GM23338 (cell line): ENCODE measurements at regions not wholly inside any gene's neighbourhood (a gene's known extent, or its start where the extent isn't known, plus 50 kb on each side); places are given as distances from the start of the nearest gene placed in this dataset.

Experiments
- ATAC-seq: fragments of 200-7000 bp; cut with Tn5 transposase; 3 replicates; pipeline ENCODE4 v1.9.1; 2020
- DNase-seq: peaks from one replicate; pipeline ENCODE4 v3.0.0-alpha.2; 2015; ENCODE audit warnings: low spot score
- H2AFZ ChIP-seq: fragments of 200-600 bp; sonication (generic); 2 replicates; pipeline ENCODE4 v1.8.0; 2016; ENCODE audit warnings: antibody characterized with exemption, mild to moderate bottlenecking, moderate library complexity
- H3F3A ChIP-seq: fragments of 200-600 bp; sonication (generic); replicated peaks from 2 replicates; pipeline ENCODE4 v1.8.0; 2017; ENCODE audit warnings: antibody characterized with exemption, mixed run types, low read depth
- H3K27ac ChIP-seq: fragments of 200-600 bp; sonication (generic); 2 replicates; pipeline ENCODE4 v1.6.1; 2016; ENCODE audit warnings: low read depth
- H3K27me3 ChIP-seq: fragments of 200-600 bp; sonication (generic); 2 replicates; pipeline ENCODE4 v1.8.0; 2016; ENCODE audit warnings: mild to moderate bottlenecking, mixed run types, moderate library complexity; ENCODE audit not compliant: insufficient read depth
- H3K36me3 ChIP-seq: fragments of 200-600 bp; sonication (generic); 2 replicates; pipeline ENCODE4 v1.8.0; 2016; ENCODE audit warnings: mild to moderate bottlenecking; ENCODE audit not compliant: insufficient read depth
- H3K4me1 ChIP-seq: fragments of 200-600 bp; sonication (generic); 2 replicates; pipeline ENCODE4 v1.8.0; 2016; ENCODE audit warnings: mild to moderate bottlenecking, moderate library complexity; ENCODE audit not compliant: insufficient read depth
- H3K4me2 ChIP-seq: fragments of 200-600 bp; sonication (generic); 2 replicates; pipeline ENCODE4 v1.7.1; 2017; ENCODE audit warnings: mixed run types
- H3K4me3 ChIP-seq: fragments of 200-600 bp; sonication (generic); 2 replicates; pipeline ENCODE4 v1.6.1; 2016; ENCODE audit warnings: mixed run types
- H3K79me2 ChIP-seq: fragments of 200-600 bp; sonication (generic); replicated peaks from 2 replicates; pipeline ENCODE4 v1.8.0; 2017; ENCODE audit warnings: mild to moderate bottlenecking; ENCODE audit not compliant: insufficient read depth
- H3K9me2 ChIP-seq: fragments of 200-600 bp; sonication (generic); 2 replicates; pipeline ENCODE4 v1.8.0; 2017; ENCODE audit not compliant: insufficient read depth
- H4K20me1 ChIP-seq: fragments of 200-600 bp; sonication (generic); replicated peaks from 2 replicates; pipeline ENCODE4 v1.8.0; 2017; ENCODE audit warnings: mild to moderate bottlenecking; ENCODE audit not compliant: insufficient read depth
- H3K27ac Mint-ChIP-seq: 2 replicates; pipeline ENCODE4 v1.8.0; 2020; ENCODE audit warnings: inconsistent platforms, mild to moderate bottlenecking, moderate library complexity, mixed read lengths
- H3K27me3 Mint-ChIP-seq: 3 replicates; pipeline ENCODE4 v1.8.0; 2022; ENCODE audit warnings: low read depth, mild to moderate bottlenecking, moderate library complexity, mixed read lengths, inconsistent platforms; ENCODE audit not compliant: insufficient read depth, poor library complexity
- H3K36me3 Mint-ChIP-seq: 3 replicates; pipeline ENCODE4 v1.8.0; 2021; ENCODE audit warnings: low read depth, mild to moderate bottlenecking, inconsistent platforms, moderate library complexity, mixed read lengths
- H3K4me1 Mint-ChIP-seq: 3 replicates; pipeline ENCODE4 v1.8.0; 2020; ENCODE audit warnings: mild to moderate bottlenecking, inconsistent platforms, mixed read lengths
- H3K4me3 Mint-ChIP-seq: 3 replicates; pipeline ENCODE4 v1.8.0; 2021; ENCODE audit warnings: moderate library complexity, mild to moderate bottlenecking, inconsistent platforms, mixed read lengths
- H3K9me3 Mint-ChIP-seq: 3 replicates; pipeline ENCODE4 v1.8.0; 2020; ENCODE audit warnings: moderate library complexity, mild to moderate bottlenecking, inconsistent platforms, mixed read lengths
- CREB1 ChIP-seq: fragments of 250-450 bp; sonication (Bioruptor Pico); IDR thresholded peaks from 2 replicates; pipeline ENCODE4 v1.5.0; 2020; ENCODE audit warnings: low read depth, mild to moderate bottlenecking, moderate library complexity
- EZH2phosphoT487 ChIP-seq: fragments of 200-600 bp; sonication (generic); IDR thresholded peaks from one replicate; pipeline ENCODE4 v1.8.1; 2018; ENCODE audit warnings: antibody characterized with exemption; ENCODE audit not compliant: unreplicated experiment
- JUNB ChIP-seq: IDR thresholded peaks from one replicate; pipeline ENCODE4 v1.6.1; 2016; ENCODE audit warnings: antibody characterized with exemption; ENCODE audit not compliant: unreplicated experiment
- NANOG ChIP-seq: IDR thresholded peaks from 2 replicates; pipeline ENCODE4 v1.6.1; 2016; ENCODE audit warnings: antibody characterized with exemption, borderline replicate concordance
- POLR2AphosphoS5 ChIP-seq: IDR thresholded peaks from 2 replicates; pipeline ENCODE4 v1.6.1; 2016; ENCODE audit warnings: antibody characterized with exemption, low read depth
- STAT1 ChIP-seq: IDR thresholded peaks from one replicate; pipeline ENCODE4 v1.6.1; 2016; ENCODE audit warnings: antibody characterized with exemption; ENCODE audit not compliant: unreplicated experiment
- ZNF114 ChIP-seq: fragments of 250-450 bp; sonication (Bioruptor Pico); IDR thresholded peaks from 2 replicates; pipeline ENCODE4 v1.5.0; 2020; ENCODE audit warnings: mild to moderate bottlenecking, moderate library complexity
- ZNF331 ChIP-seq: fragments of 250-450 bp; sonication (Bioruptor Pico); IDR thresholded peaks from 2 replicates; pipeline ENCODE4 v1.5.0; 2020; ENCODE audit warnings: low read depth, mild to moderate bottlenecking, moderate library complexity
- TF ChIP-seq, protein P1 (sequence below): IDR thresholded peaks from 2 replicates; pipeline ENCODE4 v1.6.1; 2016; ENCODE audit warnings: antibody characterized with exemption
- TF ChIP-seq, protein P2 (sequence below): IDR thresholded peaks from one replicate; pipeline ENCODE4 v1.6.1; 2018; ENCODE audit warnings: antibody characterized with exemption; ENCODE audit not compliant: unreplicated experiment
- TF ChIP-seq, protein P3 (sequence below), 2 experiments: fragments of 200-600 bp in 1 of 2; sonication (generic) in 1 of 2; conservative IDR thresholded peaks; 2 replicates each; pipeline versions ENCODE4 v1.5.1 to v1.6.1; 2016 to 2017; ENCODE audit warnings: antibody characterized with exemption in 2 of 2, low read depth in 2 of 2, mild to moderate bottlenecking in 2 of 2, moderate library complexity in 1 of 2

DNA sequence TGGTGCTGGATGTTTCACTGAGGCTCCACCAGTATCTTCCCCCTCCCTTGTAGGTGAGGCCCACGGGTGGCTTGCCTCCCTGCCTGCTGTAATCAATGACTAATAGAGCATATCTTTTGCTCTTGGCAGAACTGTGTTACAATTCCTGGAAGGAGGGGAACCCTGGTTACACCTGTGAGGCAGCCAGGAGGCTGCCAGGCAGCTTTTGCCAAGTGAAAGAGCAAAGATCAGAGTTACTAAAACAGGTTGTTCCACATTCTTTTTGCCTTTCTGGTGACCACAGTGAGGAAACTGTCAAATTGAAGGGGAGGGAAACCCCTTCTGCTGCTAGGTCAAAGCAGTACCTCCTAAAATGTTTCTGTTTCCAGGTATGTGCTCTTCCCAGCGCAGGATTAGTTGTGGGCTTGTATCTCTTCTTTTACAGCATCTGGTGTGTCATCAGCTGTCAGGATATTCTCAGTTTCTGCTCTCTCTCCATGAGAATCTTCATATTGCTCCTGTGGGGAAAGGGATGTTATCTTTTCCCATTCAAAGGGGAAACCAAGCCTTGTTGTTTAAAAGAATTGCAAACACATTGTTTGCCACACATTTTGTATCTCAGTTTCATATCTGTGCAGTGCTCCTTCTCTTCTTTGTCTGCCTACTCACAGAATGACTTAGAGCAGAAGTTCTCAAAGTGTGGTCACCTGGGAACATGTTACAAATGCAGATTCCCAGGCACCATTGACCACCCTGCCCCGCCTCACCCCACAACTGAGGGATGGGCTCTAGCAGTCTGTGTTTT, 137.4 kb upstream of the UMPS start:
- Histone ChIP-seq H3K4me2 (peak overlapping the region; percentile 56), H3K4me3 (0 out of 2 replicates have a peak overlapping the region, but pooled peaks have one; percentile 7), H3K36me3 (no peaks in the 10 kb centered on the region), H3K27me3 (peaks cover 5% of the 10 kb centered on the region), H3K4me1 (peaks cover 15% of the 10 kb centered on the region; the same call in 1 of the 2 replicates), H3K27ac (no peak overlapping the region), H3F3A (no peaks in the 10 kb centered on the region), H4K20me1 (no peaks in the 10 kb centered on the region), H3K79me2 (no peaks in the 10 kb centered on the region), H2AFZ (no peak overlapping the region), H3K9me2 (no peaks in the 10 kb centered on the region)
- DNase-seq = peak; percentile 72
- Mint-ChIP-seq H3K9me3 (no peaks in the 10 kb centered on the region), H3K27ac (0 out of 2 replicates have a peak overlapping the region, but pooled peaks have one; percentile 21), H3K4me1 (peaks cover 25% of the 10 kb centered on the region), H3K36me3 (no peaks in the 10 kb centered on the region), H3K4me3 (peak overlapping the region; percentile 10; the same call in 1 of the 3 replicates), H3K27me3 (peaks cover 7% of the 10 kb centered on the region)
- ATAC-seq = peak; percentile 87
- TF ChIP-seq EZH2phosphoT487 (no peak), POLR2AphosphoS5 (no peak), JUNB (no peak), NANOG (no peak), ZNF331 (no peak), ZNF114 (CRISPR knock-in tag) (no peak)
- TF ChIP-seq, protein P1, sequence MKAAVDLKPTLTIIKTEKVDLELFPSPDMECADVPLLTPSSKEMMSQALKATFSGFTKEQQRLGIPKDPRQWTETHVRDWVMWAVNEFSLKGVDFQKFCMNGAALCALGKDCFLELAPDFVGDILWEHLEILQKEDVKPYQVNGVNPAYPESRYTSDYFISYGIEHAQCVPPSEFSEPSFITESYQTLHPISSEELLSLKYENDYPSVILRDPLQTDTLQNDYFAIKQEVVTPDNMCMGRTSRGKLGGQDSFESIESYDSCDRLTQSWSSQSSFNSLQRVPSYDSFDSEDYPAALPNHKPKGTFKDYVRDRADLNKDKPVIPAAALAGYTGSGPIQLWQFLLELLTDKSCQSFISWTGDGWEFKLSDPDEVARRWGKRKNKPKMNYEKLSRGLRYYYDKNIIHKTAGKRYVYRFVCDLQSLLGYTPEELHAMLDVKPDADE = no peak
- TF ChIP-seq, protein P2, sequence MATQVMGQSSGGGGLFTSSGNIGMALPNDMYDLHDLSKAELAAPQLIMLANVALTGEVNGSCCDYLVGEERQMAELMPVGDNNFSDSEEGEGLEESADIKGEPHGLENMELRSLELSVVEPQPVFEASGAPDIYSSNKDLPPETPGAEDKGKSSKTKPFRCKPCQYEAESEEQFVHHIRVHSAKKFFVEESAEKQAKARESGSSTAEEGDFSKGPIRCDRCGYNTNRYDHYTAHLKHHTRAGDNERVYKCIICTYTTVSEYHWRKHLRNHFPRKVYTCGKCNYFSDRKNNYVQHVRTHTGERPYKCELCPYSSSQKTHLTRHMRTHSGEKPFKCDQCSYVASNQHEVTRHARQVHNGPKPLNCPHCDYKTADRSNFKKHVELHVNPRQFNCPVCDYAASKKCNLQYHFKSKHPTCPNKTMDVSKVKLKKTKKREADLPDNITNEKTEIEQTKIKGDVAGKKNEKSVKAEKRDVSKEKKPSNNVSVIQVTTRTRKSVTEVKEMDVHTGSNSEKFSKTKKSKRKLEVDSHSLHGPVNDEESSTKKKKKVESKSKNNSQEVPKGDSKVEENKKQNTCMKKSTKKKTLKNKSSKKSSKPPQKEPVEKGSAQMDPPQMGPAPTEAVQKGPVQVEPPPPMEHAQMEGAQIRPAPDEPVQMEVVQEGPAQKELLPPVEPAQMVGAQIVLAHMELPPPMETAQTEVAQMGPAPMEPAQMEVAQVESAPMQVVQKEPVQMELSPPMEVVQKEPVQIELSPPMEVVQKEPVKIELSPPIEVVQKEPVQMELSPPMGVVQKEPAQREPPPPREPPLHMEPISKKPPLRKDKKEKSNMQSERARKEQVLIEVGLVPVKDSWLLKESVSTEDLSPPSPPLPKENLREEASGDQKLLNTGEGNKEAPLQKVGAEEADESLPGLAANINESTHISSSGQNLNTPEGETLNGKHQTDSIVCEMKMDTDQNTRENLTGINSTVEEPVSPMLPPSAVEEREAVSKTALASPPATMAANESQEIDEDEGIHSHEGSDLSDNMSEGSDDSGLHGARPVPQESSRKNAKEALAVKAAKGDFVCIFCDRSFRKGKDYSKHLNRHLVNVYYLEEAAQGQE = no peak

GRCh38 chr3:124593442-124593829, 136.8 kb upstream of the UMPS start:
- ATAC-seq (peak; percentile 44), DNase-seq (peak; percentile 30)
- Histone ChIP-seq H2AFZ (no peak overlapping the region), H3K4me2 (peak overlapping the region; percentile 56), H3K27ac (no peak overlapping the region), H3K79me2 (no peaks in the 10 kb centered on the region), H3K36me3 (no peaks in the 10 kb centered on the region), H3K27me3 (no peaks in the 10 kb centered on the region), H3F3A (no peaks in the 10 kb centered on the region), H3K4me1 (peaks cover 15% of the 10 kb centered on the region; the same call in 1 of the 2 replicates), H4K20me1 (no peaks in the 10 kb centered on the region), H3K4me3 (no peak overlapping the region), H3K9me2 (no peaks in the 10 kb centered on the region)
- H3K4me1 Mint-ChIP-seq = peaks cover 22% of the 10 kb centered on the region
- H3K27ac Mint-ChIP-seq = 0 out of 2 replicates have a peak overlapping the region, but pooled peaks have one; percentile 21
- no peaks in the 10 kb centered on the region for H3K9me3 Mint-ChIP-seq
- no peaks in the 10 kb centered on the region for H3K36me3 Mint-ChIP-seq
- H3K27me3 Mint-ChIP-seq = peaks cover 7% of the 10 kb centered on the region
- peak overlapping the region; percentile 10; the same call in 1 of the 3 replicates for H3K4me3 Mint-ChIP-seq
- TF ChIP-seq, protein P1 = no peak
- TF ChIP-seq, protein P3, sequence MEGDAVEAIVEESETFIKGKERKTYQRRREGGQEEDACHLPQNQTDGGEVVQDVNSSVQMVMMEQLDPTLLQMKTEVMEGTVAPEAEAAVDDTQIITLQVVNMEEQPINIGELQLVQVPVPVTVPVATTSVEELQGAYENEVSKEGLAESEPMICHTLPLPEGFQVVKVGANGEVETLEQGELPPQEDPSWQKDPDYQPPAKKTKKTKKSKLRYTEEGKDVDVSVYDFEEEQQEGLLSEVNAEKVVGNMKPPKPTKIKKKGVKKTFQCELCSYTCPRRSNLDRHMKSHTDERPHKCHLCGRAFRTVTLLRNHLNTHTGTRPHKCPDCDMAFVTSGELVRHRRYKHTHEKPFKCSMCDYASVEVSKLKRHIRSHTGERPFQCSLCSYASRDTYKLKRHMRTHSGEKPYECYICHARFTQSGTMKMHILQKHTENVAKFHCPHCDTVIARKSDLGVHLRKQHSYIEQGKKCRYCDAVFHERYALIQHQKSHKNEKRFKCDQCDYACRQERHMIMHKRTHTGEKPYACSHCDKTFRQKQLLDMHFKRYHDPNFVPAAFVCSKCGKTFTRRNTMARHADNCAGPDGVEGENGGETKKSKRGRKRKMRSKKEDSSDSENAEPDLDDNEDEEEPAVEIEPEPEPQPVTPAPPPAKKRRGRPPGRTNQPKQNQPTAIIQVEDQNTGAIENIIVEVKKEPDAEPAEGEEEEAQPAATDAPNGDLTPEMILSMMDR (conservative IDR thresholded peaks at IDR 0.05; ENCODE audit: low read depth in 2 of 2) = no peak
- no peak for TF ChIP-seq CREB1 (CRISPR knock-in tag)
- TF ChIP-seq JUNB = no peak
- no peak for TF ChIP-seq ZNF114 (CRISPR knock-in tag)
- no peak for TF ChIP-seq NANOG
- no peak for TF ChIP-seq EZH2phosphoT487
- TF ChIP-seq POLR2AphosphoS5 = no peak
- TF ChIP-seq STAT1 = no peak
